ENCODE measurements at regions not wholly inside any gene's neighbourhood (a gene's known extent, or its start where the extent isn't known, plus 50 kb on each side); places are given as distances from the start of the nearest gene placed in this dataset.

DNA sequence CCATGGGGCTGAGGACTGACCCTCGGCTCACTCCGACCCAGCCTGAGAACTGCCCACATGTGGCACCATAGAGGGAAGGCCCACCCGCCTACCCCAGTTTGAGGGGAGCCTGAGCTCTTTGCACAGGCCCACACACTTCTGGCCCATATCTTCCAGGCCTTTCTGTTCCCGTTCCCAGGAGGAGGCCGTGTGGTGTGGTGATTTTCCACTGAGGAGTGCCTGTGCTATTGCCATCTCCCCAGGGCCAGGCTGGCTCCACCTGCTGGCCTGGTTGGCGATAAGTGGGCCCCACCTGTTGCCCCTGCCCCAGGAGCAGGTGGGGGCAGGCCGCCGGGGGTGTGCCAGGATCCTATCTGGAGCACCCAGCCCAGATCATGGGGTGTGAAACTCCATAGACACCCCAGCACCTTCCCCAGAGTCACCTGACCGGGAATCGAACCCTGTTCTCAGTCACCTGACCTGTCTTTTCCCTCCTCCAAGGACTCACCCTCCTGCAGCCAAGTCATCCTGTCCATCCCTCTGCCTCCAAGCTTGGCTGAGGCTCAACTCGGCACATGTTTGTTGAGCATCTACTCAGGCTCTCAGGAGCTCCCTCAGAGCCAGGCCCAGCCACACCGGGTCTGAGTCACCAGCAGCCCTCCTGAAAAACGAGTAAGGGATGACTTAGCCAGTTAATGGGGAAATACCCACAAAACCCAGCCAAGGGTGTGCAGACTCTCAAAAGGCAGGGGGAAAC is 120.1 kb downstream of the CYP26B1 start:
- TF ChIP-seq TCF7L2 (IDR thresholded peaks at IDR 0.05; ENCODE audit: low read depth, low read length) (no peak), POLR2AphosphoS5 (IDR thresholded peaks at IDR 0.05; ENCODE audit: low read depth, low read length) (no peak), SIN3A (IDR thresholded peaks at IDR 0.05; ENCODE audit: borderline replicate concordance, insufficient read depth, low read depth, low read length) (no peak)
- TF ChIP-seq, protein P1, sequence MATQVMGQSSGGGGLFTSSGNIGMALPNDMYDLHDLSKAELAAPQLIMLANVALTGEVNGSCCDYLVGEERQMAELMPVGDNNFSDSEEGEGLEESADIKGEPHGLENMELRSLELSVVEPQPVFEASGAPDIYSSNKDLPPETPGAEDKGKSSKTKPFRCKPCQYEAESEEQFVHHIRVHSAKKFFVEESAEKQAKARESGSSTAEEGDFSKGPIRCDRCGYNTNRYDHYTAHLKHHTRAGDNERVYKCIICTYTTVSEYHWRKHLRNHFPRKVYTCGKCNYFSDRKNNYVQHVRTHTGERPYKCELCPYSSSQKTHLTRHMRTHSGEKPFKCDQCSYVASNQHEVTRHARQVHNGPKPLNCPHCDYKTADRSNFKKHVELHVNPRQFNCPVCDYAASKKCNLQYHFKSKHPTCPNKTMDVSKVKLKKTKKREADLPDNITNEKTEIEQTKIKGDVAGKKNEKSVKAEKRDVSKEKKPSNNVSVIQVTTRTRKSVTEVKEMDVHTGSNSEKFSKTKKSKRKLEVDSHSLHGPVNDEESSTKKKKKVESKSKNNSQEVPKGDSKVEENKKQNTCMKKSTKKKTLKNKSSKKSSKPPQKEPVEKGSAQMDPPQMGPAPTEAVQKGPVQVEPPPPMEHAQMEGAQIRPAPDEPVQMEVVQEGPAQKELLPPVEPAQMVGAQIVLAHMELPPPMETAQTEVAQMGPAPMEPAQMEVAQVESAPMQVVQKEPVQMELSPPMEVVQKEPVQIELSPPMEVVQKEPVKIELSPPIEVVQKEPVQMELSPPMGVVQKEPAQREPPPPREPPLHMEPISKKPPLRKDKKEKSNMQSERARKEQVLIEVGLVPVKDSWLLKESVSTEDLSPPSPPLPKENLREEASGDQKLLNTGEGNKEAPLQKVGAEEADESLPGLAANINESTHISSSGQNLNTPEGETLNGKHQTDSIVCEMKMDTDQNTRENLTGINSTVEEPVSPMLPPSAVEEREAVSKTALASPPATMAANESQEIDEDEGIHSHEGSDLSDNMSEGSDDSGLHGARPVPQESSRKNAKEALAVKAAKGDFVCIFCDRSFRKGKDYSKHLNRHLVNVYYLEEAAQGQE (IDR thresholded peaks at IDR 0.05; ENCODE audit: insufficient read depth in 1 of 2, low read depth in 2 of 2, low read length in 1 of 2): no peak
- TF ChIP-seq, protein P2, sequence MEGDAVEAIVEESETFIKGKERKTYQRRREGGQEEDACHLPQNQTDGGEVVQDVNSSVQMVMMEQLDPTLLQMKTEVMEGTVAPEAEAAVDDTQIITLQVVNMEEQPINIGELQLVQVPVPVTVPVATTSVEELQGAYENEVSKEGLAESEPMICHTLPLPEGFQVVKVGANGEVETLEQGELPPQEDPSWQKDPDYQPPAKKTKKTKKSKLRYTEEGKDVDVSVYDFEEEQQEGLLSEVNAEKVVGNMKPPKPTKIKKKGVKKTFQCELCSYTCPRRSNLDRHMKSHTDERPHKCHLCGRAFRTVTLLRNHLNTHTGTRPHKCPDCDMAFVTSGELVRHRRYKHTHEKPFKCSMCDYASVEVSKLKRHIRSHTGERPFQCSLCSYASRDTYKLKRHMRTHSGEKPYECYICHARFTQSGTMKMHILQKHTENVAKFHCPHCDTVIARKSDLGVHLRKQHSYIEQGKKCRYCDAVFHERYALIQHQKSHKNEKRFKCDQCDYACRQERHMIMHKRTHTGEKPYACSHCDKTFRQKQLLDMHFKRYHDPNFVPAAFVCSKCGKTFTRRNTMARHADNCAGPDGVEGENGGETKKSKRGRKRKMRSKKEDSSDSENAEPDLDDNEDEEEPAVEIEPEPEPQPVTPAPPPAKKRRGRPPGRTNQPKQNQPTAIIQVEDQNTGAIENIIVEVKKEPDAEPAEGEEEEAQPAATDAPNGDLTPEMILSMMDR (IDR thresholded peaks at IDR 0.05): no peak
- ChIA-PET CTCF (no interaction called here), POLR2A (no interaction called here)
- no peaks in the 10 kb centered on the region for H3K9me3 ChIP-seq (ENCODE audit: control insufficient read depth, insufficient read depth, low read depth, low read length)
- intact Hi-C loops (cut with micrococcal nuclease; ENCODE audit: unreplicated experiment) (no loop called here), in situ Hi-C loops (cut with HindIII; ENCODE audit: low pct_unique_long_range_greater_than_20kb, low sequenced_read_pairs) (no loop called here)
- H3K27me3 ChIP-seq (ENCODE audit: control insufficient read depth, insufficient read depth, low read length): peaks cover 2% of the 10 kb centered on the region; the same call in 1 of the 2 replicates
- H3K36me3 ChIP-seq (ENCODE audit: control insufficient read depth, insufficient read depth, low read length): no peaks in the 10 kb centered on the region
- ATAC-seq (no peak), DNase-seq (ENCODE audit: low read depth, low spot score) (no peak)
- no peak overlapping the region for H3K4me3 ChIP-seq (ENCODE audit: low read depth in 2 of 2, low read length in 2 of 2)
- no peaks in the 10 kb centered on the region for H3K4me1 ChIP-seq (ENCODE audit: control insufficient read depth, insufficient read depth, low read length)
- no TSS peak for BruUV-seq (replicated peaks)
- no peak overlapping the region for H3K27ac ChIP-seq (ENCODE audit: low read length)

DNA sequence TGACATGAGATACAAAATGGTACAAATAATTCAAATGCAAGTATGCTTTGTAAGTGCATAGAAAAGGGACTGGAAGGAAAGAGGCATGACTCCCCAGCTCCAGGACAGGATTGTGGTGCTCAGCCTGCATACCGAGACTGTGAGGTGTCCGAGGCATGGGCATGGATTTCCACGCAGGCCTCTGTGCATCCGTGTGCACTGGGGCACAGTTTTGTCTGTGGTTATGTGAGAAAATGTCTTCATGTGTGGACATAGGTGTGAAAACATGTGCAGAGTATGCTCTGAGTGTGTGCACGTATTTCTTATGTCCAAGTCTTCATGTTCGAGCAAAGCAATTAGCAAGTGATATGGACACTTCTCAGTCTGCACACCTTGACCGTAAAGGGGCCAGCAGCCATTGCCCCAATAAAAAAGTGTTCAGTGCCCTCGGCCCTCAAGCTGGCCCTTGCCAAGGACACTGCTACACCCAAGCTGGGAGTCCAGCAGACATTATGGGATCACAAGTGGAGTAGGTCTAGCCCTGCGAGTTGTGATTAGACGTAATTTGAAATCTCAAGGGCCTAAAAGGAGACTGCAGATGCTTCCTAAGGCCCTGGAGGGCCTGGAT is 120.7 kb downstream of the CYP26B1 start:
- intact Hi-C loops (cut with micrococcal nuclease; ENCODE audit: unreplicated experiment) (no loop called here), in situ Hi-C loops (cut with HindIII; ENCODE audit: low pct_unique_long_range_greater_than_20kb, low sequenced_read_pairs) (no loop called here)
- no peak for TF ChIP-seq SIN3A (IDR thresholded peaks at IDR 0.05; ENCODE audit: borderline replicate concordance, insufficient read depth, low read depth, low read length)
- TF ChIP-seq POLR2AphosphoS5 (IDR thresholded peaks at IDR 0.05; ENCODE audit: low read depth, low read length): no peak
- TF ChIP-seq, protein P1 (IDR thresholded peaks at IDR 0.05; ENCODE audit: insufficient read depth in 1 of 2, low read depth in 2 of 2, low read length in 1 of 2): no peak
- TF ChIP-seq TCF7L2 (IDR thresholded peaks at IDR 0.05; ENCODE audit: low read depth, low read length): no peak
- TF ChIP-seq, protein P2 (IDR thresholded peaks at IDR 0.05): no peak
- BruUV-seq (replicated peaks): no TSS peak
- Histone ChIP-seq H3K4me1 (ENCODE audit: control insufficient read depth, insufficient read depth, low read length) (no peaks in the 10 kb centered on the region), H3K9me3 (ENCODE audit: control insufficient read depth, insufficient read depth, low read depth, low read length) (no peaks in the 10 kb centered on the region), H3K4me3 (ENCODE audit: low read depth in 2 of 2, low read length in 2 of 2) (no peak overlapping the region), H3K27ac (ENCODE audit: low read length) (no peak overlapping the region), H3K27me3 (ENCODE audit: control insufficient read depth, insufficient read depth, low read length) (peaks cover 2% of the 10 kb centered on the region; the same call in 1 of the 2 replicates), H3K36me3 (ENCODE audit: control insufficient read depth, insufficient read depth, low read length) (no peaks in the 10 kb centered on the region)
- ChIA-PET POLR2A (no interaction called here), CTCF (no interaction called here)
- no peak for DNase-seq (ENCODE audit: low read depth, low spot score)
- ATAC-seq: no peak
